B cell (primary cell): ENCODE measurements at regions not wholly inside any gene's neighbourhood (a gene's known extent, or its start where the extent isn't known, plus 50 kb on each side); places are given as distances from the start of the nearest gene placed in this dataset.

ENCODE experiments used
- ATAC-seq: fragments of 200-7000 bp; cut with Tn5 transposase; one replicate; pipeline ENCODE4 v1.10.0; 2021; ENCODE audit warnings: low read depth, mild to moderate bottlenecking, moderate number of reproducible peaks, moderate library complexity
- CTCF ChIA-PET: fragments of 350-600 bp; sonication (Branson Sonifier 250); formaldehyde crosslinking; loops from one replicate; lab custom pipeline; 2021; ENCODE audit warnings: antibody characterized with exemption, inconsistent platforms; lab: Charles Lee
- POLR2A ChIA-PET: fragments of 350-600 bp; sonication (Branson Sonifier 250); formaldehyde crosslinking; loops from one replicate; lab custom pipeline; 2021; ENCODE audit warnings: antibody characterized with exemption; lab: Charles Lee
- DNase-seq: peaks from one replicate; pipeline ENCODE4 v3.0.0; 2013
- H2AFZ ChIP-seq: 2 replicates; pipeline ENCODE4 v1.6.1; 2012; ENCODE audit warnings: mild to moderate bottlenecking, low read depth, low read length; ENCODE audit not compliant: insufficient read depth, poor library complexity, severe bottlenecking
- H3K27ac ChIP-seq, 2 donors: 1 replicate in 1 of 2; 2 replicates in 1 of 2; pipeline ENCODE4 v1.5.1; 2012 to 2013; ENCODE audit warnings: low read length in 2 of 2, mild to moderate bottlenecking in 2 of 2, moderate library complexity in 1 of 2
- H3K27me3 ChIP-seq, 4 experiments: fragments of 200-600 bp in 1 of 4; sonication (generic) in 1 of 4; replicated peaks in 1 of 4; 1 replicate in 2 of 4; 2 replicates in 2 of 4; pipeline versions ENCODE4 v1.6.1 to v1.7.0; 2013 to 2016; ENCODE audit warnings: low read length in 3 of 4, mild to moderate bottlenecking in 2 of 4, mixed read lengths in 1 of 4, moderate library complexity in 1 of 4; ENCODE audit not compliant: insufficient read depth in 4 of 4, control insufficient read depth in 3 of 4; ENCODE audit errors: control extremely low read depth in 1 of 4
- H3K36me3 ChIP-seq, 2 experiments: replicated peaks in 1 of 2; 1 replicate in 1 of 2; 2 replicates in 1 of 2; pipeline versions ENCODE4 v1.6.1 to v1.7.1; 2013; ENCODE audit warnings: low read length in 1 of 2; ENCODE audit not compliant: insufficient read depth in 2 of 2, control insufficient read depth in 1 of 2; ENCODE audit errors: control extremely low read depth in 1 of 2, extremely low read depth in 1 of 2
- H3K4me1 ChIP-seq, 2 donors: fragments of 200-600 bp in 1 of 2; sonication (generic) in 1 of 2; 1 replicate in 1 of 2; 2 replicates in 1 of 2; pipeline versions ENCODE4 v1.5.1 to v1.6.1; 2013 to 2017; ENCODE audit warnings: low read length in 2 of 2; ENCODE audit not compliant: control insufficient read depth in 2 of 2, insufficient read depth in 2 of 2
- H3K4me2 ChIP-seq: replicated peaks from 2 replicates; pipeline ENCODE3; 2012; ENCODE audit warnings: mild to moderate bottlenecking, low read depth, low read length; ENCODE audit not compliant: poor library complexity, severe bottlenecking
- H3K4me3 ChIP-seq, 5 experiments: fragments of 200-600 bp in 1 of 5; sonication (generic) in 1 of 5; 1 replicate in 3 of 5; 2 replicates in 2 of 5; pipeline versions ENCODE4 v1.5.1 to v1.7.0; 2011 to 2016; ENCODE audit warnings: low read length in 4 of 5, mild to moderate bottlenecking in 4 of 5, low read depth in 2 of 5, control low read depth in 1 of 5, moderate library complexity in 1 of 5; ENCODE audit not compliant: insufficient read depth in 1 of 5; ENCODE audit errors: control extremely low read depth in 1 of 5, extremely low read depth in 1 of 5
- H3K79me2 ChIP-seq: fragments of 200-600 bp; sonication (generic); one replicate; pipeline ENCODE4 v1.6.0; 2016; ENCODE audit warnings: low read length; ENCODE audit not compliant: control insufficient read depth, insufficient read depth
- H3K9ac ChIP-seq: fragments of 200-600 bp; sonication (generic); 2 replicates; pipeline ENCODE4 v1.6.1; 2017; ENCODE audit warnings: mild to moderate bottlenecking, low read length, moderate library complexity
- H3K9me3 ChIP-seq, 3 donors: one replicate each; pipeline versions ENCODE4 v1.6.1 to v1.7.1; 2013; ENCODE audit warnings: low read length in 2 of 3; ENCODE audit not compliant: control insufficient read depth in 2 of 3, insufficient read depth in 1 of 3; ENCODE audit errors: control extremely low read depth in 1 of 3
- H4K20me1 ChIP-seq: 2 replicates; pipeline ENCODE4 v1.6.0; 2012; ENCODE audit warnings: mild to moderate bottlenecking, low read length; ENCODE audit not compliant: insufficient read depth, control insufficient read depth, poor library complexity, severe bottlenecking
- H3K27ac Mint-ChIP-seq: one replicate; pipeline ENCODE4 v1.8.0; 2021; ENCODE audit warnings: mixed read lengths
- H3K27me3 Mint-ChIP-seq: one replicate; pipeline ENCODE4 v1.8.0; 2021; ENCODE audit warnings: mixed read lengths
- H3K4me1 Mint-ChIP-seq: one replicate; pipeline ENCODE4 v1.8.0; 2021; ENCODE audit warnings: mixed read lengths
- H3K4me3 Mint-ChIP-seq: one replicate; pipeline ENCODE4 v1.8.0; 2021; ENCODE audit warnings: mixed read lengths
- H3K9me3 Mint-ChIP-seq: one replicate; pipeline ENCODE4 v1.8.0; 2022; ENCODE audit warnings: mixed read lengths; ENCODE audit not compliant: insufficient read depth
- EZH2 ChIP-seq: IDR thresholded peaks from 2 replicates; pipeline ENCODE4 v1.6.1; 2012; ENCODE audit warnings: borderline replicate concordance, low read depth, mild to moderate bottlenecking, moderate library complexity, low read length; ENCODE audit not compliant: insufficient read depth, poor library complexity, severe bottlenecking
- WGBS: methylation state at CpG from one replicate; pipeline ENCODE4 v1.1.5; 2013; ENCODE audit warnings: missing lambda C conversion rate; ENCODE audit not compliant: insufficient coverage; 5-methylcytosine and 5-hydroxymethylcytosine counted together
- intact Hi-C: fragments of 100-400 bp; cut with micrococcal nuclease; formaldehyde crosslinking; loops from one replicate; pipeline ENCODE4 v1.10.0; 2022
- TF ChIP-seq, protein P1 (sequence below): fragments of 200-600 bp; IDR thresholded peaks from one replicate; pipeline ENCODE4 v1.8.0; 2022; ENCODE audit warnings: antibody characterized with exemption, mild to moderate bottlenecking

DNA sequence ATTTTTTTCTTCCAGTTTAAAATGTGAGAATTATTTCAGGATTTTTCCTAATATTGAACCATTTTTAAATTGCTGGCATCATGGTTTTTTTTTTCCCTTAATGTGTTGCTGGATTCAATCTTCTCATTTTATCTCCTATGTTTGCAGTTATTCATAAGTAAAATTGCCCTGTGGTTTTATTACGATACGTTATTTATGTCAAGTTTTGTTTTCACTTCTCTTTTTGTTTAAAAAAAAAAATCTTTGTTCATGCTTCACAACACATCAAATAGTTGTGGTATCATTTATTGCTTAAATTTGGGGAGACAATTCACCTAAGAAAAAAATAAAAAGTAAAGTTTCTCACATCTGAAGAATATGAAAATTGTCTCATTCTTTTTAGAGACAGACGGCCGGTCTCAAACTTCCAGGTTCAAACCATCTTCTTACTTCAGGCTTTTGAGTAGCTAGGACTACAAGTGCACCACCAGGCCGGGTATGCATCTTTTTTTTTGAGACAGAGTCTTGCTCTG, 239.3 kb upstream of the ID4 start:
- Mint-ChIP-seq H3K4me3 (no peak overlapping the region), H3K4me1 (peaks cover 4% of the 10 kb centered on the region), H3K9me3 (peaks cover 2% of the 10 kb centered on the region), H3K27me3 (no peaks in the 10 kb centered on the region), H3K27ac (no peak overlapping the region)
- ChIA-PET POLR2A (no interaction called here), CTCF (no interaction called here)
- Histone ChIP-seq H3K4me2 (no peak overlapping the region), H3K36me3 (no peaks in the 10 kb centered on the region), H4K20me1 (no peaks in the 10 kb centered on the region), H3K4me3 (no peak overlapping the region), H3K4me1 (no peaks in the 10 kb centered on the region), H3K27ac (no peak overlapping the region), H3K9ac (no peak overlapping the region), H3K79me2 (no peaks in the 10 kb centered on the region), H2AFZ (no peak overlapping the region), H3K27me3 (no peaks in the 10 kb centered on the region), H3K9me3 (peaks cover 0 to 4% (median 1%) of the 10 kb centered on the region in 3 donors)
- intact Hi-C loops = no loop called here
- WGBS = 13% methylated on average over 2 of the region's 5 CpGs
- ATAC-seq = no peak
- TF ChIP-seq EZH2 = no peak
- TF ChIP-seq, protein P1, sequence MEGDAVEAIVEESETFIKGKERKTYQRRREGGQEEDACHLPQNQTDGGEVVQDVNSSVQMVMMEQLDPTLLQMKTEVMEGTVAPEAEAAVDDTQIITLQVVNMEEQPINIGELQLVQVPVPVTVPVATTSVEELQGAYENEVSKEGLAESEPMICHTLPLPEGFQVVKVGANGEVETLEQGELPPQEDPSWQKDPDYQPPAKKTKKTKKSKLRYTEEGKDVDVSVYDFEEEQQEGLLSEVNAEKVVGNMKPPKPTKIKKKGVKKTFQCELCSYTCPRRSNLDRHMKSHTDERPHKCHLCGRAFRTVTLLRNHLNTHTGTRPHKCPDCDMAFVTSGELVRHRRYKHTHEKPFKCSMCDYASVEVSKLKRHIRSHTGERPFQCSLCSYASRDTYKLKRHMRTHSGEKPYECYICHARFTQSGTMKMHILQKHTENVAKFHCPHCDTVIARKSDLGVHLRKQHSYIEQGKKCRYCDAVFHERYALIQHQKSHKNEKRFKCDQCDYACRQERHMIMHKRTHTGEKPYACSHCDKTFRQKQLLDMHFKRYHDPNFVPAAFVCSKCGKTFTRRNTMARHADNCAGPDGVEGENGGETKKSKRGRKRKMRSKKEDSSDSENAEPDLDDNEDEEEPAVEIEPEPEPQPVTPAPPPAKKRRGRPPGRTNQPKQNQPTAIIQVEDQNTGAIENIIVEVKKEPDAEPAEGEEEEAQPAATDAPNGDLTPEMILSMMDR = no peak
- no peak for DNase-seq

DNA sequence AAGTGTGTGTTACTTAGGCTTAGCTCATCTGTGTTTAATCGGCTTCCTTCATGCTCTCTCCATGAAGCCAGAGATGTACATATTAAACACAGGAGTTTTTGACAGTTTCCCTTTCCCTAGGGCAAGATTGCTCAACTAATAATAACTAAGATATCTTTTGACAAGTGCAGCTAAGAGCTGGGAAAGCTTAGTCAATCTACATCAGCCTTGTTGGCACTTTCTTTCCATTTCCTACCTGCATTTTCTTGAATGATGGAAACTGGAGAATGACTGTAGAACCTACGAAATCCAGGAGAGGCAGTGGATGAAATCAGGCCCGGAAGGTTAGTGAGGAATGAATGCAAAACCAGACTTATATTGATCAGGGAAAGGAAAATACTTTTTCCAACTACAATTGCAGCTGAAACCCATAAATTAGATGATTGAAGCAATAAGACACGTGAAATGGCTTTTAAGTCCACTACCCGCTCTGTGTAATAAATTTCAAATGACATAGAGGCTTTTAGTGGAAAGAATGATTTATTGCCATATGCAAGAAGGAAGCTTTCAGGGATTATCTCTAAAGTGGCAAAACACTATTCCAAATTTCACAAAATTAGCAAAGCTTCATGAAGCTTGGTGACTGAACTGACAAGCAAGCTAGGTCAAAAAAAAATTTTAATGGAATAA, 237.2 kb upstream of the ID4 start:
- no CpG with 5 or more reads among the region's 5 CpGs for whole genome bisulfite sequencing
- no peak overlapping the region for H2AFZ ChIP-seq
- no peak for ATAC-seq

More for the DNA sequence above, 237.2 kb upstream of the ID4 start:
- Histone ChIP-seq H3K27me3 (no peaks in the 10 kb centered on the region), H3K27ac (no peak overlapping the region), H3K4me3 (no peak overlapping the region), H3K79me2 (no peaks in the 10 kb centered on the region), H3K4me1 (no peaks in the 10 kb centered on the region), H3K9ac (no peak overlapping the region), H3K9me3 (peaks cover 0 to 4% (median 3%) of the 10 kb centered on the region in 3 donors), H4K20me1 (no peaks in the 10 kb centered on the region), H3K4me2 (no peak overlapping the region), H3K36me3 (no peaks in the 10 kb centered on the region)
- POLR2A ChIA-PET = no interaction called here
- Mint-ChIP-seq H3K9me3 (peaks cover 2% of the 10 kb centered on the region), H3K4me3 (no peak overlapping the region), H3K27ac (no peak overlapping the region), H3K27me3 (no peaks in the 10 kb centered on the region), H3K4me1 (peaks cover 4% of the 10 kb centered on the region)
- TF ChIP-seq, protein P1 = no peak
- TF ChIP-seq EZH2 = no peak
- intact Hi-C loops = no loop called here
- CTCF ChIA-PET = no interaction called here
- DNase-seq = no peak
